RWPE1 (cell line): ENCODE measurements at regions not wholly inside any gene's neighbourhood (a gene's known extent, or its start where the extent isn't known, plus 50 kb on each side); places are given as distances from the start of the nearest gene placed in this dataset.

Experiments used
- CTCF ChIA-PET: fragments of 350-600 bp; sonication (Branson Sonifier 250); formaldehyde crosslinking; extraction: SDS; loops from one replicate; lab custom pipeline; 2021; lab: Yijun Ruan, JAX
- POLR2A ChIA-PET: fragments of 400-600 bp; formaldehyde crosslinking; extraction: SDS; loops from one replicate; lab custom pipeline; 2020; ENCODE audit warnings: antibody characterized with exemption; ENCODE audit not compliant: low non-redundant PET; lab: Yijun Ruan, JAX
- DNase-seq: peaks from one replicate; pipeline ENCODE4 v3.0.0; 2012; ENCODE audit warnings: low spot score
- H3K27ac ChIP-seq: fragments of 450-650 bp; 2 replicates; pipeline ENCODE4 v1.5.1; 2017
- CTCF ChIP-seq: fragments of 450-650 bp; conservative IDR thresholded peaks from 2 replicates; pipeline ENCODE4 v1.5.1; 2017; ENCODE audit warnings: low read depth, mild to moderate bottlenecking

DNA sequence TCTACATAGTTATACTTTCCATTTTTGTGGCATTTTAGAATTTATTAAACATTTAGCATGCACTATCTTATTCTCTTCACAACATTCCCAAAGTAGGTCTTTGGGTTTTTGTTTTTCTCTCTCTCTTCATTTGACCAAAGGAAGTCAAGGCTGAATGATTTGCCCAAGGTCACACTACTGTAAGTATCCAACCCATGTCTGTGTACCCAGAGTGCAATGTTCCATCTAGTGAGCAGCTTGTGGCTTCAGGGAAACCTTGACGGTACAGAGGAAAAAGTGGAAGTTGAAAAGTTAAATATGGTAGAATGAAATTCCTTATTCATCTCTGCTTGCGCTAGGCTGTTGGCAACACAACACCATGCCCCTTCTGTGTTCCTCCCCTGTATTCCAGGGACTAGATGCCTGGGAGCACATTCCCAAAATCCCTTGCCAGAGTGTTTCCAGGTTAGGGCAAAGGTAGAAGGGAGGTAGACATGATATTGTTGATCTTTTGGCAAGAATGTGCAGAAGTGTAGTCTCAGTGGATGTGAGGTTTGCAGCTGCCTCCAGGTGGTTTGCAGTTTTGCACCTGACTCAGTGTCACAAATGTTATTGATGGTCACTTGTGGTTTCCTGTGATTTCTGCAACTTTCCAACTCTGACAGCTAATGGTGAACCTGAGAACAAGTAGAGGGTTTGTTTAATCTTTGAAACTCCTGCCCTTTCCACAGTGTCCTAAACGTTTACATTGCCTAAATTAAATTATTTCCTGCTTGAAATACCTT lies 196.7 kb downstream of the RMST start:
- no peak overlapping the region for H3K27ac ChIP-seq
- TF ChIP-seq CTCF, result no peak
- no peak for DNase-seq
- ChIA-PET CTCF (no interaction called here), POLR2A (no interaction called here)

GRCh38 chr12:97666263-97666662 lies 203.7 kb downstream of the RMST start:
- no peak for DNase-seq
- no peak for TF ChIP-seq CTCF
- ChIA-PET POLR2A (no interaction called here), CTCF (no interaction called here)
- no peak overlapping the region for H3K27ac ChIP-seq

- TF ChIP-seq CTCF, result no peak
- ChIA-PET CTCF (interaction anchor here (1.0 kb wide), 1 partner anchor 11 kb away, joined by 3 read pairs; no protein-coding TSS in a partner anchor), POLR2A (no interaction called here)
- H3K27ac ChIP-seq, result no peak overlapping the region
- no peak for DNase-seq
Measured at GRCh38 chr12:97672870-97673269, 210.3 kb downstream of the RMST start.

DNA sequence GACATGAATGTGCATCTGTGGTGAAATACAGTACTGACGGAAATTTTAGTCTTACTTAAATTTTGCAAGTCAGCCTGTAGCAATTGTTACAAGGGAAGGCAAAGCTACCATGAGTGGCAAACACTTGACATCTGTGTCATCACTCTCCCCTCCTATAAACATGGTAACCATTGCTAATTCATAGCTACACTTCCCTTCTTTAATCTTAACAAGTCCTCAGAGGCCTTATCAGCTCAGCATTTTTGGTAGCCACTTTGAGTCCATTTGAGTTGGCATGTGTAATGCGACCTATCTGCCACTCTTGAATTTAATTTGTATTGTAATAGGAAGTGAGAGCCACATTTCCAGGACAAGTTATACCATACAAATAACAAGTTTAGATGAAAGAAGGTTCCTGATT lies 218.1 kb downstream of the RMST start:
- H3K27ac ChIP-seq, result no peak overlapping the region
- POLR2A ChIA-PET, result no interaction called here
- CTCF ChIA-PET, result interaction anchor here (0.6 kb wide), 2 partner anchors 14 to 257 kb away, joined by 3 read pairs; no protein-coding TSS in a partner anchor
- DNase-seq, result no peak
- no peak for TF ChIP-seq CTCF

DNA sequence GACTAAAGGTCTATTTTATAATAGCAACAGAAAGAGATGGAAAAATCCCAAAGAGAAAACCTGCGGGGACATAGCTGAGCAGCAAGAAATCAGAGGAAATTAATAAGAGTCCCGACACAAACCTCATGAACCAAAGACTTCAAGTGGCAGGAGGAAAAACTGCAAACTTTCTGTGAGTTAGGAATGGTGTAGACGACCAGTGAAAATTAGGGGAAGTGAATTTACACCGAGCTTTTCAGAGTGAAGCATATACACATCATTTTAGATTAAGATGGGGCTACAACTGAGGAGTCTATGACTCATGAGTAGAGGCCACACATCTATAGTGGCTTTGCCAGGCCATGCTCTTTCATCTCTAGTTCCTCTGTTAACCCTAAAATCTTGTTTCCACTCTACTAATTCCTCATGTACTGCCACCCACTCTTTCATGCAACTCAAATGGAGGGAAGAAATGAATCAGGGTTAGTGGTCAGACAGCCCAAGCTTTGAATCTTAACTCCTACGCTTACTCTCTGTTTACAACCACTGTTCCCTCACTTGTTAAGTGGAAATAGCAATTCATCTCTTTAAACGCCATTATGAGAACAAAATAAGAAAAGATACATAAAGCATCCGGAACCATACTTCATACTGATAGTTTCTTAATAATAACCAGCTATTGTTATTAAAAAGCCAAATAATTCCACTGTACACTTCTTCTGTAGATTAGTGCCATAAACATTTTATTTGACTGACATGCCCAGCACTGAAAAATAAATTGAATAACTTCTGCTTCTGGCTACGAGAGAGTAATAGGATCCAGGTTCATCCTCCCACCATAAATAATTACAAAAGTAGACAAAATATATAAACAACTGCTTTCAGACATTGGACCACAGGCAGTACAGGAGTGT lies 219.3 kb downstream of the RMST start:
- no peak for DNase-seq
- CTCF ChIA-PET, result no interaction called here
- H3K27ac ChIP-seq, result no peak overlapping the region
- TF ChIP-seq CTCF, result no peak
- POLR2A ChIA-PET, result no interaction called here

DNA sequence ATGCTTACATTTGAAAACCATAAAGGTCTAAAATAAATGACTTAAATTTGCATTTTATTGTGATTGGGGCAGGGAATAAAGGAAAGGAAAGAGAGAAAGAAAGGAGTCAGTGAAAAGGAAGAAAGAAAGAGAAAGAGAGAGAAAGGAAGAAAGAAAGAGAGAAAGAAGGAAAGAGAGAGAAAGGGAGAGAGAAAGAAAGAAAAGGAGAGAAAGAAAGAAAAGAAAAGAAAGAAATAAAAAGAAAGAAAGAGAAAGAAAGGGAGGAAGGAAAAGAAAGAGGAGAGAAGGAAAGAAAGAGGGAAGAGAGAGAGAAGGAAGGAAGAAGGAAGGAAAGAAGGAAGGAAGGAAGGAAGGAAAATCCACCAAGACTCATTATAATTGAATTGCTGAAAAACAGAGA lies 222.8 kb downstream of the RMST start:
- TF ChIP-seq CTCF, result no peak
- no peak for DNase-seq
- CTCF ChIA-PET, result interaction anchor here (0.6 kb wide), 1 partner anchor 106 kb away, joined by 3 read pairs; no protein-coding TSS in a partner anchor
- POLR2A ChIA-PET, result no interaction called here
- no peak overlapping the region for H3K27ac ChIP-seq
